ENCODE measurements at regions not wholly inside any gene's neighbourhood (a gene's known extent, or its start where the extent isn't known, plus 50 kb on each side); places are given as distances from the start of the nearest gene placed in this dataset.
"Not testable (repeated sequence)": the region's sequence is repeated elsewhere in the genome, so short reads cannot be mapped to it uniquely, and the experiment has no call there.

- not testable (repeated sequence) for DNase-seq
Observed at GRCh38 chr10:53326401-53327305, 554.1 kb upstream of the MBL2 start.

GRCh38 chr10:53325066-53325465 is 552.5 kb upstream of the MBL2 start:
- DNase-seq: no peak

DNA sequence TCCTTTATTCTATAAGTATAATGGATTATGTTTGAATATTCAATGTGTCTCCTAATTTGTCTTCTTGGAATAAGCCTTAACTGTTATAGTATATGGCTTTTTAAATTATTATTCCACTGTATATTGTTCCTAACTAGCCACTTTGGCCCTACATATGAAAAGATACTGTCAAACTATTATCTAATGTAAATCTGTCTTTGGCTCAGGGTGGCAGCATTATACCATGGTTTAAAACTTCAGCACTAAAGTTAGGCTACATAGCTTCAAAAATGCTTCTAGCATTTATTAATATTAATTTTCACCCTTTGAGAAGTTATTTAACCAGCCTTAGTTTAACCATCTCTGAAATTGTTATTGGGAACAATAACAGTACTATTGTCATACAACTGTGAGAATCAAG is 543.1 kb upstream of the MBL2 start:
- DNase-seq: no peak

- no peak for DNase-seq
Observed at GRCh38 chr10:53314876-53315275, 542.3 kb upstream of the MBL2 start.

- no peak for DNase-seq
Observed at GRCh38 chr10:53298443-53298842, 525.9 kb upstream of the MBL2 start.

- DNase-seq: no peak
Observed at GRCh38 chr10:53284615-53285182, 512.1 kb upstream of the MBL2 start.

- no peak for DNase-seq
Observed at GRCh38 chr10:53276797-53277196, 504.2 kb upstream of the MBL2 start.

DNA sequence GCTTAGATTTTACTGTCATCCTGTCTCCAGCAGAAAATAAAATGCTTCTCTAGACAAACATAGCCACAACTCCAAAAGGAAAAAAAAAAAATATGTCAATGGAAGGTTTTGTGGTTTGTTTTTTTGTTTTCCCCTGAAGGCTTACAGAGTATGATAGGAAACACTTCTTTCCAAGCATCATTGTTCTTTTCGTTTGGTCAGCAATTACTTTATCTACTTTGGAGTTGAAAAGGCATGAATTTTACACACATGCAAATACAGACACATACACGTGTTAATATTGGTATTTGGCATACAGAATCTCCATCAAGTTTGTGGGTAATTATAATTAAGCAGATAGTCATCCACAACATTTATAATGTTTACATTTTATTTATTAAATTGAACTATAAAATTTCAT is 496.9 kb upstream of the MBL2 start:
- no peak for DNase-seq

DNA sequence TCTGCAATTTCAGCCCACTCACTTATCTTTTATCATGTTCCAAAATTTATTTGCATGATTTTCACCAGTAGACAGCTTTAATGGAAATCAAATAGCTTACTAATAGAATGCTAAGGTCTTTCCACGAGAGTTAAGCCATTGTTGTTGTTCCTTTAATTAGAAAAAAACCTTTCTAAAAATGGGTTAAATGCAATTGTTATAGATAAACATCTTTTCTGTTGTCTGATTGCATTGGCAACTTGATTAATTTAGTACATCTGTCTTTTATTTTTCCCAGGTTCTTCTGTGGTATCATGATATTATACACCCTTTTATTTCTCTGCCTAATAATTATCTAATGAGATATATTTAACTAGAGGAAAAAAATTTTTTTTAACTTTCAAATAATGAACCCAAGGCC is 487.6 kb upstream of the MBL2 start:
- DNase-seq: no peak

DNA sequence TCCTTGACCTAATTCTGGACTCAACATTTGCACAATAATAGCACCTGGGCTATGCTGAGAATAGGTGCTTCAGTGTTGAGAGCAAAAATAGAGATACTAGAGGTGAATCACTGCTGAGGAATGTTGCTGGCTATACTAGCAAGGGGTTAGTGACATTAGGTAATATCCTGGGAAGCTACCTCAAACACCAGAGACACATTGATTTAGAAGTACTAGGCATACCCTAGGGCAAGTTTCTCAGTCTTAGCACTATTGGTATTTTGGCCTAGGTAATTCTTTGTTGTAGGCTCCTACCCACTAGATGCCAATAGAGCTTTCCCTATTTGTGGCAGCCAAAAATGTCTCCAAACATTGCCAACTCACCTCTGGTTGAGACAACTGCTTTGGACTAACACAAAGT is 484.0 kb upstream of the MBL2 start:
- DNase-seq: no peak

DNA sequence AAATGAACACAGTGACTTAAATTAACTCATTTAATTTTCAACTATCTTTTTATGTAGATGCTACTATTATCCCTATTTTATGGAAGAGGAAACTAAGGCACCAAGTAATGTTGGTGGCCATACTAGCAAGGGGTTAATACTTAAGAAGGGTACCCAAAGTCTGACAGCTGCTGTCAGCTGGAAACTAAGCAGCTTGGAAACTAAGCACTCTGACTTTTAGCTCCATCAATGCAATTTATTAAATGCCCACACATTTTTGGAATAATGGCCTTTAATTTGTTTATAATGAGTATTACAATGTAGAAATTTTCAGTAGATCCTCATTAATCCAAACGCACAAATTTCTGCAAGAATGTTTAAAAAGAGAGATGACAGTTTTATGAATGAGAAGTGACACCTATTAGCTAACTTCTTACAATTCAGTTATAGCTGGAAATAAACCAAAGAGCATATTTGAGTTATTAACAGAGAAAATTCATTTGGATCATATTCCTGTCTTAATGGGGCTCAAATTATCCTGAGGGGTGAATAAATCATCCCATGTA is 483.1 kb upstream of the MBL2 start:
- no peak for DNase-seq

GRCh38 chr10:53253221-53253620 is 480.6 kb upstream of the MBL2 start:
- no peak for DNase-seq

- no peak for DNase-seq
Observed at GRCh38 chr10:53239873-53240272, 467.3 kb upstream of the MBL2 start.

DNA sequence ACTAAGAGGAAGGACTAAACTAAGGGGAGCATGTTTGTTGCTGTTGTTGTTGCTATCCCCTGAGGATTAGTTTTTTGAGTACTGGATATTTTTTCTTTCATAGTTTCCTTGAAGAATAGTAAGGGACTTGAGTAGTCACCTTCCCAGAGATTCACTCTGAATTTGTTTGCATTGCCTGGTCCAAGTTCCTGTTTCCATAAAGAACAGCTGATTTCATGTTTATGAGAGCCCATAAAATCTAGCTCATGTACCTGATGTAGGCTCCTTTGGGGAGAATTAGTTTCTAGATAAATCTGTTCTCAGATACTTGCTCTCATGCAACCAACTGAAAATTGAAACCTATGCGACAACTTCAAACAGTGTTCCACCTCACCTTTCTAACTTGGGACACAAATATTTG is 464.4 kb upstream of the MBL2 start:
- no peak for DNase-seq

DNA sequence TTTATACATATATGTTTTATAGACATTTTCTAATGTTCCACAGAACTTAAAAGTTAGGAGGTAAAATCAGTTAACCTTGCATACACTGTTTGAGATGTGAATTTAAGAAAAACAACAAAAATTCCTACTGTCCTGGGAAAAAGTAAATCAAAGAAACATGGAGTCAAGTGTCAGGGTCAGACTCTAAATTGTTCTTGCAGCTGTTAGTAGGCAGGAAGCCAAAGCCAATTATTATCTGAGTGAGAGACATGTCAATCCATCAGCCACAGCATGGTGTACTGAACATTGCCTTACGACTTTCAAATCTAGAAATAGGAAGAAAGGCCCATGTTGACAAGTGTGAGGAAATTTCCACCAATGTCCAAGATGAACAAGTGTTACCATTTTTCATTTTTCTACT is 461.2 kb upstream of the MBL2 start:
- DNase-seq: no peak

DNA sequence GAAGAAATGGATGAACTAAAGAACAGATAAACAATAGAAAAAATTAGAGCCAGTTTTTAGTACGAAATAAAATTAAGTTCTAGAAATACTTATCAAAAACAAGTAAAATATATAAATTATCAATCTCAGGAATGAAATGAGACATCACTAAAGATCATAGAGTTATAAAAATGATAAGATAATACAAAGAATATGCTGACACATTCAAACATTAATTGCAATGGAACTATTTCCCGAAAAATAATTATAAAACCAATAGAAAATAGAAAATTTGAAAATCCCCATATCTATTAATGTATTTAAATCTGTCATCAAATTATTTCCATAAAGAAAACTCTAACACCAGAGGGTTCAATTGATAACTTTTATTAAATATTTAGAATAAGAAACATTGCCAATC is 458.1 kb upstream of the MBL2 start:
- DNase-seq: no peak

- DNase-seq: no peak
Observed at GRCh38 chr10:53223851-53224250, 451.3 kb upstream of the MBL2 start.

GRCh38 chr10:53222806-53223205 is 450.2 kb upstream of the MBL2 start:
- DNase-seq: no peak

- no peak for DNase-seq
Observed at GRCh38 chr10:53209944-53210611, 437.5 kb upstream of the MBL2 start.

- no peak for DNase-seq
Observed at GRCh38 chr10:53183733-53184132, 411.1 kb upstream of the MBL2 start.

GRCh38 chr10:53177468-53177867 is 404.9 kb upstream of the MBL2 start:
- no peak for DNase-seq

GRCh38 chr10:53166325-53166724 is 393.7 kb upstream of the MBL2 start:
- DNase-seq: no peak

GRCh38 chr10:53162856-53163255 is 390.3 kb upstream of the MBL2 start:
- no peak for DNase-seq

GRCh38 chr10:53161231-53161630 is 388.6 kb upstream of the MBL2 start:
- no peak for DNase-seq
